ENCODE measurements at regions not wholly inside any gene's neighbourhood (a gene's known extent, or its start where the extent isn't known, plus 50 kb on each side); places are given as distances from the start of the nearest gene placed in this dataset.
A peak's percentile ranks its signal among the peaks of the same experiment; 100 is the strongest.
"Not testable (repeated sequence)": the region's sequence is repeated elsewhere in the genome, so short reads cannot be mapped to it uniquely, and the experiment has no call there.

- intact Hi-C loops (cut with DNase I; ENCODE audit: low total_unique reads) = no loop called here
- H3K27me3 ChIP-seq = no peaks in the 10 kb centered on the region
- H3K4me1 ChIP-seq = peaks cover 0 to 25% (median 15%) of the 10 kb centered on the region in 4 donors
- no peak overlapping the region for H3K4me3 ChIP-seq
- H3K27ac ChIP-seq = peak overlapping the region; percentile 57 to 69
- TF ChIP-seq CTCF (IDR thresholded peaks at IDR 0.05) = no peak
- H3K9me3 ChIP-seq = no peaks in the 10 kb centered on the region
- peak; percentile 39 to 77 for DNase-seq
- no peaks in the 10 kb centered on the region for H3K36me3 ChIP-seq
Observed at GRCh38 chr1:45266151-45266801, 59.9 kb upstream of the ZSWIM5 start.

GRCh38 chr1:45268310-45268709 is 58.4 kb upstream of the HPDL start:
- Histone ChIP-seq H3K27ac (peak overlapping the region in 1 of 2 donors; percentile 69), H3K4me1 (peaks cover 0 to 25% (median 15%) of the 10 kb centered on the region in 4 donors)
- H3K27me3 ChIP-seq; H3K36me3 ChIP-seq; intact Hi-C loops (cut with DNase I; ENCODE audit: low total_unique reads); H3K4me3 ChIP-seq; H3K9me3 ChIP-seq; DNase-seq: not testable (repeated sequence)

- H3K27me3 ChIP-seq; intact Hi-C loops (cut with DNase I; ENCODE audit: low total_unique reads); H3K9me3 ChIP-seq; DNase-seq; H3K36me3 ChIP-seq; H3K27ac ChIP-seq; H3K4me3 ChIP-seq; H3K4me1 ChIP-seq: not testable (repeated sequence)
Observed at GRCh38 chr1:45272267-45272666, 54.4 kb upstream of the HPDL start.

GRCh38 chr1:45272913-45273371 is 53.8 kb upstream of the HPDL start:
- Histone ChIP-seq H3K27me3 (no peaks in the 10 kb centered on the region), H3K9me3 (no peaks in the 10 kb centered on the region), H3K4me3 (no peak overlapping the region), H3K4me1 (no peaks in the 10 kb centered on the region), H3K36me3 (no peaks in the 10 kb centered on the region), H3K27ac (no peak overlapping the region)
- no peak for TF ChIP-seq CTCF (IDR thresholded peaks at IDR 0.05)
- DNase-seq = no peak
- intact Hi-C loops (cut with DNase I; ENCODE audit: low total_unique reads) = no loop called here

- no peak for TF ChIP-seq CTCF (IDR thresholded peaks at IDR 0.05)
- no peak for DNase-seq
- H3K27ac ChIP-seq = no peak overlapping the region
- no peaks in the 10 kb centered on the region for H3K9me3 ChIP-seq
- intact Hi-C loops (cut with DNase I; ENCODE audit: low total_unique reads) = no loop called here
- no peak overlapping the region for H3K4me3 ChIP-seq
- no peaks in the 10 kb centered on the region for H3K36me3 ChIP-seq
- no peaks in the 10 kb centered on the region for H3K4me1 ChIP-seq
- H3K27me3 ChIP-seq = no peaks in the 10 kb centered on the region
Observed at GRCh38 chr1:45275054-45275453, 51.6 kb upstream of the HPDL start.
